ENCODE measurements at regions not wholly inside any gene's neighbourhood (a gene's known extent, or its start where the extent isn't known, plus 50 kb on each side); places are given as distances from the start of the nearest gene placed in this dataset.
A peak's percentile ranks its signal among the peaks of the same experiment; 100 is the strongest.

DNA sequence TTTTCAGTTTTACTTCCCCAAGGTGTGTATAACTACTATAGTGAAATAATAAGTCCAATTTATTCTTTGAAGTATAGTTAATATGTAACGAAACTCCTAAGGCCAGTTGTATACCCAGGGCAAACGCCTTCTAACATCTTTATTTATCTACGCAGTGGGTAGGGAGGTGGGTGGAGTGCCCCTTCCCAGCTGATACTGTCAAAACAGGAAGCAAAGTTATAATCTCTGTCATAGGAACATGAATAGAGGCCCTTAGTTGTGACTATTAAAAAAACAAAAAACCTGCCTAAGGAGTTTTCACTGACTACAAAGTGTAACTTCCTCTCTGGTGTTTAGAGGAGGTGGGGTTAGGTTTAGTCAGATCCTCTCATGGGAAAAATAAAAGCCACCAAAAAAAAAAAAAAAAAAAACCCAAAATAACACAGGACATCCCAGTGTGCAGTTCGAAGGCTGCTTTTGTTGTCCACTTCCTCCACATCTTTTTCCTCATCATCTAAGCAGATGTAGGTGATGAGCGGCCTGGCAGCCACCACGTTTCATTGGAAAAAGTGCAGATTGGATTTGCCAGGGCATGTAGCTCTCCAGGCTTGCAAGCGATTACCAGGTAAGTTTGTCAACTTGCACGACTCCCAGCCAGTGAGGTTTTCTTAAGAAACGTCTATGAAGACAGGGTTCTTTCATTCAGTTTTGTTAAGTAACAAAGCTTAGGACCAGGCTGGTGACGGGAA, 58.7 kb downstream of the UTRN start:
- Histone ChIP-seq H2BK120ac (ENCODE audit: low read depth, low read length, poor library complexity, severe bottlenecking) (peak overlapping the region; percentile 61), H3K4me2 (ENCODE audit: insufficient read depth, insufficient read length, low read length) (no peak overlapping the region), H3K4ac (ENCODE audit: low read depth, low read length) (no peak overlapping the region), H4K8ac (replicated peaks; ENCODE audit: insufficient read length, low read depth, low read length) (no peak overlapping the region), H4K20me1 (ENCODE audit: control insufficient read depth, insufficient read depth, insufficient read length) (no peaks in the 10 kb centered on the region), H2BK20ac (ENCODE audit: low read depth, low read length, poor library complexity, severe bottlenecking) (no peak overlapping the region), H3K23me2 (ENCODE audit: insufficient read length, low read depth, low read length, poor library complexity, severe bottlenecking) (no peaks in the 10 kb centered on the region), H3K79me1 (ENCODE audit: insufficient read depth, low read depth, low read length, poor library complexity, severe bottlenecking) (peaks cover 15% of the 10 kb centered on the region), H2BK12ac (ENCODE audit: insufficient read length, low read depth, low read length) (no peak overlapping the region), H3K56ac (ENCODE audit: insufficient read length, low read depth, low read length) (no peak overlapping the region), H3K23ac (ENCODE audit: insufficient read length, low read depth, low read length) (no peak overlapping the region), H2BK15ac (ENCODE audit: low read depth, low read length) (no peak overlapping the region), H3K9ac (ENCODE audit: extremely low read depth, insufficient read length, low read length) (no peak overlapping the region), H3K14ac (ENCODE audit: insufficient read depth, low read length) (no peak overlapping the region), H4K5ac (ENCODE audit: insufficient read length, low read depth, low read length) (no peak overlapping the region), H3K27me3 (ENCODE audit: insufficient read depth, low read length) (no peaks in the 10 kb centered on the region), H2AK5ac (ENCODE audit: insufficient read length, low read length) (no peak overlapping the region), H3K18ac (ENCODE audit: insufficient read length, low read depth, low read length) (peak overlapping the region; percentile 44), H4K91ac (ENCODE audit: insufficient read length, low read depth, low read length) (no peak overlapping the region), H3K79me2 (ENCODE audit: insufficient read depth, low read length) (peaks cover 7% of the 10 kb centered on the region; the same call in 1 of the 2 replicates), H3K27ac (ENCODE audit: insufficient read length, low read depth, low read length) (no peak overlapping the region), H3T11ph (ENCODE audit: low read length) (no peak overlapping the region), H2AFZ (ENCODE audit: low read length) (no peak overlapping the region), H3K9me3 (ENCODE audit: control insufficient read depth, low read depth, low read length) (no peaks in the 10 kb centered on the region), H3K4me1 (ENCODE audit: insufficient read depth, low read length) (peaks cover 9% of the 10 kb centered on the region; the same call in 1 of the 2 replicates), H2BK5ac (ENCODE audit: insufficient read length, low read length) (no peak overlapping the region)
- Mint-ChIP-seq H3K36me3 (ENCODE audit: insufficient read depth in 1 of 3, low read depth in 3 of 3) (peaks cover 2 to 4% (median 4%) of the 10 kb centered on the region in 3 experiments; a peak in 5 of 7 replicates), H3K9me3 (peaks cover 3% of the 10 kb centered on the region in 2 experiments; a peak in 4 of 5 replicates), H3K27ac (peak overlapping the region in 1 of 3 experiments; percentile 62; a peak in 2 of 7 replicates), H3K27me3 (ENCODE audit: low read depth) (no peaks in the 10 kb centered on the region), H3K4me1 (peaks cover 19 to 26% of the 10 kb centered on the region in 2 experiments), H3K4me3 (no peak overlapping the region)
- TF ChIP-seq, protein P1, sequence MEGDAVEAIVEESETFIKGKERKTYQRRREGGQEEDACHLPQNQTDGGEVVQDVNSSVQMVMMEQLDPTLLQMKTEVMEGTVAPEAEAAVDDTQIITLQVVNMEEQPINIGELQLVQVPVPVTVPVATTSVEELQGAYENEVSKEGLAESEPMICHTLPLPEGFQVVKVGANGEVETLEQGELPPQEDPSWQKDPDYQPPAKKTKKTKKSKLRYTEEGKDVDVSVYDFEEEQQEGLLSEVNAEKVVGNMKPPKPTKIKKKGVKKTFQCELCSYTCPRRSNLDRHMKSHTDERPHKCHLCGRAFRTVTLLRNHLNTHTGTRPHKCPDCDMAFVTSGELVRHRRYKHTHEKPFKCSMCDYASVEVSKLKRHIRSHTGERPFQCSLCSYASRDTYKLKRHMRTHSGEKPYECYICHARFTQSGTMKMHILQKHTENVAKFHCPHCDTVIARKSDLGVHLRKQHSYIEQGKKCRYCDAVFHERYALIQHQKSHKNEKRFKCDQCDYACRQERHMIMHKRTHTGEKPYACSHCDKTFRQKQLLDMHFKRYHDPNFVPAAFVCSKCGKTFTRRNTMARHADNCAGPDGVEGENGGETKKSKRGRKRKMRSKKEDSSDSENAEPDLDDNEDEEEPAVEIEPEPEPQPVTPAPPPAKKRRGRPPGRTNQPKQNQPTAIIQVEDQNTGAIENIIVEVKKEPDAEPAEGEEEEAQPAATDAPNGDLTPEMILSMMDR (conservative IDR thresholded peaks at IDR 0.05) = no peak
- DNase-seq = no peak
- no CpG with 5 or more reads among the region's 10 CpGs for WGBS (ENCODE audit: extremely low coverage, insufficient read length, low lambda C conversion rate)

Data from H9 (cell line).